GM18526 (cell line): ENCODE measurements at regions not wholly inside any gene's neighbourhood (a gene's known extent, or its start where the extent isn't known, plus 50 kb on each side); places are given as distances from the start of the nearest gene placed in this dataset.

ENCODE experiments used
- POLR2A ChIP-seq: IDR thresholded peaks from 3 replicates; pipeline ENCODE4 v1.6.1; 2011; ENCODE audit not compliant: insufficient read length; ENCODE audit errors: extremely low read depth

- no peak for TF ChIP-seq POLR2A
These were observed 65.9 kb upstream of the ATP5PO start for GRCh38 chr21:33981391-33982101.

GRCh38 chr21:33980276-33980916 lies 64.8 kb upstream of the ATP5PO start:
- TF ChIP-seq POLR2A, result no peak

GRCh38 chr21:33978585-33978984 lies 63.0 kb upstream of the ATP5PO start:
- no peak for TF ChIP-seq POLR2A

GRCh38 chr21:33977721-33978369 lies 62.2 kb upstream of the ATP5PO start:
- no peak for TF ChIP-seq POLR2A

GRCh38 chr21:33977017-33977720 lies 61.6 kb upstream of the ATP5PO start:
- TF ChIP-seq POLR2A, result no peak

- peak; percentile 46 for TF ChIP-seq POLR2A
These were observed 60.7 kb upstream of the ATP5PO start for GRCh38 chr21:33976082-33977016.

- TF ChIP-seq POLR2A, result peak; percentile 25
These were observed 60.0 kb upstream of the ATP5PO start for GRCh38 chr21:33975548-33976081.

GRCh38 chr21:33974513-33975468 lies 59.2 kb upstream of the ATP5PO start:
- no peak for TF ChIP-seq POLR2A

GRCh38 chr21:33973268-33973667 lies 57.7 kb upstream of the ATP5PO start:
- no peak for TF ChIP-seq POLR2A

GRCh38 chr21:33972539-33972938 lies 56.9 kb upstream of the ATP5PO start:
- no peak for TF ChIP-seq POLR2A

GRCh38 chr21:33971492-33972013 lies 55.9 kb upstream of the ATP5PO start:
- no peak for TF ChIP-seq POLR2A

- no peak for TF ChIP-seq POLR2A
These were observed 54.0 kb upstream of the ATP5PO start for GRCh38 chr21:33969581-33969980.

- no peak for TF ChIP-seq POLR2A
These were observed 53.4 kb upstream of the ATP5PO start for GRCh38 chr21:33968995-33969348.
